PFSK-1 (cell line): ENCODE measurements at regions not wholly inside any gene's neighbourhood (a gene's known extent, or its start where the extent isn't known, plus 50 kb on each side); places are given as distances from the start of the nearest gene placed in this dataset.

ENCODE experiments used
- FOXP2 ChIP-seq: optimal IDR thresholded peaks from 2 replicates; pipeline ENCODE3; 2011; ENCODE audit warnings: borderline replicate concordance, control low read depth, inconsistent platforms; ENCODE audit not compliant: insufficient read depth; ENCODE audit errors: extremely low read length, extremely low read depth
- POLR2AphosphoS5 ChIP-seq: IDR thresholded peaks from 2 replicates; pipeline ENCODE4 v1.6.1; 2012; ENCODE audit warnings: low read depth, mild to moderate bottlenecking, control low read depth, low read length, moderate library complexity
- REST ChIP-seq, 2 experiments: IDR thresholded peaks; 2 replicates each; pipeline versions ENCODE4 v1.6.1 to v1.8.0; 2011 to 2012; ENCODE audit warnings: low read depth in 2 of 2, low read length in 2 of 2, control low read depth in 1 of 2, inconsistent platforms in 1 of 2, mild to moderate bottlenecking in 1 of 2, moderate library complexity in 1 of 2; ENCODE audit not compliant: insufficient read depth in 1 of 2
- SIN3A ChIP-seq: IDR thresholded peaks from 2 replicates; pipeline ENCODE4 v1.6.1; 2012; ENCODE audit warnings: mild to moderate bottlenecking, low read length, moderate library complexity, borderline replicate concordance; ENCODE audit not compliant: insufficient read depth
- TAF1 ChIP-seq: IDR thresholded peaks from 2 replicates; pipeline ENCODE4 v1.6.1; 2012; ENCODE audit warnings: low read length, control low read depth, borderline replicate concordance; ENCODE audit not compliant: insufficient read depth

- TF ChIP-seq FOXP2 (no peak), POLR2AphosphoS5 (no peak), REST (IDR thresholded peaks at IDR 0.05; ENCODE audit: insufficient read depth in 1 of 2, low read depth in 2 of 2, low read length in 2 of 2) (no peak), SIN3A (no peak), TAF1 (no peak)
These were observed 1003.6 kb downstream of the FSCB start for GRCh38 chr14:43503508-43503907.

- no peak for TF ChIP-seq REST (IDR thresholded peaks at IDR 0.05; ENCODE audit: insufficient read depth in 1 of 2, low read depth in 2 of 2, low read length in 2 of 2)
- no peak for TF ChIP-seq TAF1
- no peak for TF ChIP-seq POLR2AphosphoS5
- TF ChIP-seq SIN3A = no peak
- no peak for TF ChIP-seq FOXP2
These were observed 1023.7 kb downstream of the FSCB start for GRCh38 chr14:43483415-43483814.

- TF ChIP-seq REST (IDR thresholded peaks at IDR 0.05; ENCODE audit: insufficient read depth in 1 of 2, low read depth in 2 of 2, low read length in 2 of 2) = no peak
- no peak for TF ChIP-seq POLR2AphosphoS5
- TF ChIP-seq TAF1 = no peak
- no peak for TF ChIP-seq SIN3A
- no peak for TF ChIP-seq FOXP2
These were observed 1025.2 kb downstream of the FSCB start for GRCh38 chr14:43481864-43482263.

GRCh38 chr14:43480976-43481375, 1026.1 kb downstream of the FSCB start:
- TF ChIP-seq TAF1 (no peak), REST (IDR thresholded peaks at IDR 0.05; ENCODE audit: insufficient read depth in 1 of 2, low read depth in 2 of 2, low read length in 2 of 2) (no peak), FOXP2 (no peak), POLR2AphosphoS5 (no peak), SIN3A (no peak)

- TF ChIP-seq FOXP2 = no peak
- TF ChIP-seq POLR2AphosphoS5 = no peak
- TF ChIP-seq TAF1 = no peak
- no peak for TF ChIP-seq SIN3A
- TF ChIP-seq REST (IDR thresholded peaks at IDR 0.05; ENCODE audit: insufficient read depth in 1 of 2, low read depth in 2 of 2, low read length in 2 of 2) = no peak
These were observed 1027.4 kb downstream of the FSCB start for GRCh38 chr14:43479596-43480195.
